ENCODE measurements at regions not wholly inside any gene's neighbourhood (a gene's known extent, or its start where the extent isn't known, plus 50 kb on each side); places are given as distances from the start of the nearest gene placed in this dataset.
"Not testable (repeated sequence)": the region's sequence is repeated elsewhere in the genome, so short reads cannot be mapped to it uniquely, and the experiment has no call there.

DNA sequence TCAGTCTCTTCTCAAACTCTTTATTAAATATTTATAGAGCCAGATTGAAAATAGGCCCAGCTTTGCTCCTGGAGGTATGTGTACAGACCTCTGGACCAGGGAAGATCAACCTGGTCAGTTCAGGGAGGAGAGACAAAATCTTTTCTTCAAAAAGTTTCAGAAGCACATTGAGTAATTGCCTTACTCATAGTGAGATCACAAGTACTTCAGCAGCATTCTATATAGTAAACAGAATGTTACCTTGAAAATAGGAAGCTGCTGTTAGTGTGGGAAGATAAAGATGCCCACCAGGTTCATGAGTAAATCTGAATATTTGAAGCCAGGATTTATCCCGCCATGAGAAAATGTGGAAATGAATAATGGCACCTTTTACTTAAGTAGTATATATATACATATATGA, 665.9 kb upstream of the CITED2 start:
- no peak for DNase-seq (ENCODE audit: low spot score)

DNA sequence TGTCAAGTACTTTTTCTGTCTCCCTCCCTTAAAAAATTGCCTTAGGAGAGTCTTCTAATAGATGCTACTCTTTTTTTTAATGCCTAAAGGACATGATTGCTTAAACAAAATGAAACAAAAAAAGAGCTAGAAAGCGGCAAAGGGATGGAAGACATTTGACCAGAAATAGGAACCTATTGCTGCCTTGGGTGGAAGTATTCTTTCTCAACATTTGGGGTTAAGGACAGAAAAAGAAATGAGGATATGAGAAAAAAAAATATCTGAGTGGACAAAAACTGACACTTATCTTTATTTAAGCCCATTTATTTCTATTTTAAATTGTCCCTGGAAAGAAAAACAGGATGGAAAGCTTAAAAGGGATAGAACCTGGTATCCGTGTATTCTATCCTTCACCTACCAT, 664.9 kb upstream of the CITED2 start:
- DNase-seq (ENCODE audit: low spot score), result no peak

DNA sequence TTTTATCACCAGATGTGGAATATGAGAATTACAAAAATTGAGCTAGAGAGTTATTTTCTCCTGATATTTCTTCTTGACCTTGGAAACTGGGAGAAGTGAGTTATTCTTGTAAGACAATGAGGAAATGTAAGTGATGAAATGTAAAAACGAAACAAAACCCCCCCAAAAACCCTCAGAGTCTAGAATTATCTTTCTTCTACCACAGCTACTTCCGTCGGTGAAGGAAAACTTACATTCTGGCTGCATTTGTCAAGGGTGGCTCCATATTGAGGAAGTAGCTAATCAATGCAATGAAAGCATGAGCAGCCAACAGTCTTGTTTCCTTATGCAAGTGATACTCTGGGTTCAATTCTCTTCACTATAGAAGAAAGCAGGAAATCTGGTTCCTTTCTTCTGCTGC, 661.7 kb upstream of the CITED2 start:
- no peak for DNase-seq (ENCODE audit: low spot score)

DNA sequence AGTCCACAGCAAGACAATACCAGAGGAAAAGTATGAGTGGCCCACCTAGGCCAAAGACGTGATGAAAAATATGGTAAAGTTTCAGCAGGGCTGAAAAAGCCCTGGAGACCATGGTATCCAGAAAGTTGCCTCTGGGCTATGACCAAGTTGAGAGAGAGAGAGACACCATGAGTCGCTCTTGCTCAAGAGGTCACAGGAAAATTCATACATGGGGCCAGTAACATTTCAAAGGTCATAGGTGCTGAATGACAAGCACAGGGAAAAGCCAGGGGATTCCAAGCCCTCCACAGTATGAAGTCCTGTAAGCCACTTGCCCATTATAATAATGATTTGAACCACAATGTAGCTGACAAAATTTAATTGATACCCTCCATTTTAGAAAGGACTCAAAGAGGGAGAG, 657.7 kb upstream of the CITED2 start:
- no peak for DNase-seq (ENCODE audit: low spot score)

DNA sequence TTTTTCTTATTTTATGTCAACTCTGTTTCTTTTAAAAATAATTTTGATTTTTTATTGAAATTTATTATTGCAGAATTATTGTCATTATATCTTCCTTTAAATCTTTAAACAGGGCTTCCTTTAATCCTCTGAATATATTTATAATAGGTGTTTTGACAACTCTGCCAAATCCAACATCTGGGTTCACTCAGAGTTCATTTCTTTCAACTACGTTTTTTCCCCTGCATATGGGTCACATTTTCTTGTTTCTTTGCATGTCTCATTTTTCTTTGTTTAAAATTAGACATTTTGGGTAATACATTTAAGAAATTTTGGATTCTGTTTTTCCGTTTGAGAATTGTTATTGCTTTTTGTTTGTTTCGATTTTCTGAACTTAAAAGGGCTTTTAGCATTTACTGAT, 655.1 kb upstream of the CITED2 start:
- DNase-seq (ENCODE audit: low spot score), result no peak

DNA sequence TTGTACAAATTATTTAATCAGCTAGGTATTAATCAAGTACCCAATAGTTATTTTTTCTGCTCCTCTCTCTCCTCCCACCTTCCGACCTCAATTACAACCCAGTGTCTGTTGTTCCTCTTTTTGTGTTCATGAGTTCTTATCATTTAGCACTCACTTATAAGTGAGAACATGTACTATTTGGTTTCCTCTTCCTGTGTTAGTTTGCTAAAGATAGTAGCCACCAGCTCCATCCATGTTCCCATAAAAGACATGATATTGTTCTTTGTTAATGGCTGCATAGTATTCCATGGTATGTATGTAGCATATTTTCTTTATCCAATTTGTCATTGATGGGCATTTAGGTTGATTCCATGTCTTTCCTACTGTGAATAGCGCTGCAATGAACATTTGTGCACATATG, 652.8 kb upstream of the CITED2 start:
- no peak for DNase-seq (ENCODE audit: low spot score)

DNA sequence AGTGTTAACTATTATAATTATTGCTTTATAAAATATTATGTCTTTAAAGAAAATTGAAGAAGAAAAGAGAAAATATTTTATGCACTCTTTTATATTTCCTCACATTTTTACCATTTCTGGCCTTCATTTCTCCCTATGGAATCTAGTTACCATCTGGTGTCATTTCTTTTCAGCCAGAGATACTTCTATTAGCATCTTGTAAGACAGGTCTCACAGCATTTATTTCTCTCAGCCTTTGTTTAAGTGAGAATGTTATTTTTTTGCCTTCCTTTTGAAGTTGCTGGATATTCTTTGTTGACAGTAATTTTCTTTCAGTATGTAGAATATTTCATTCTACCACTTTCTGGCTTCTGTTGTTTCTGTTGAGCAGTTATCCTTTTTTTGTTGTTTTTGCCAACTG, 652.1 kb upstream of the CITED2 start:
- DNase-seq (ENCODE audit: low spot score), result no peak

DNA sequence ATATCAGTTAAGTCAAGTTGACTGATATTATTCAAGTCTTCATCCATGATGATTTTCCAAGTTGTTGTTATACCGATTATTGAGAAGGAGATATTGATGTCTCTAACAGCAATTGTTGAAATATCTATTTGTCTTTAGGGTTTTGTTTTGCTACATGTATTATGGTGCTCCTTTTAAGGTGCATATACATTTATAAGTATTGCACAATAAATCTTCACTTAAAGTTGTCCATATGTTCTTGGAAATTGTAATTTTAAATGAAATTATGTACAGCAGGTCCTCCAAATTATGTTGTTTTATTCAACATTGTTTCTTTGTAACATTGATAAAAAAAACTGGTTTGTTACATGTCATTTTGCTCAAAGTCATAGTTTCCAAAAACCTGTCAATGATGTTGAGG, 650.7 kb upstream of the CITED2 start:
- no peak for DNase-seq (ENCODE audit: low spot score)

DNA sequence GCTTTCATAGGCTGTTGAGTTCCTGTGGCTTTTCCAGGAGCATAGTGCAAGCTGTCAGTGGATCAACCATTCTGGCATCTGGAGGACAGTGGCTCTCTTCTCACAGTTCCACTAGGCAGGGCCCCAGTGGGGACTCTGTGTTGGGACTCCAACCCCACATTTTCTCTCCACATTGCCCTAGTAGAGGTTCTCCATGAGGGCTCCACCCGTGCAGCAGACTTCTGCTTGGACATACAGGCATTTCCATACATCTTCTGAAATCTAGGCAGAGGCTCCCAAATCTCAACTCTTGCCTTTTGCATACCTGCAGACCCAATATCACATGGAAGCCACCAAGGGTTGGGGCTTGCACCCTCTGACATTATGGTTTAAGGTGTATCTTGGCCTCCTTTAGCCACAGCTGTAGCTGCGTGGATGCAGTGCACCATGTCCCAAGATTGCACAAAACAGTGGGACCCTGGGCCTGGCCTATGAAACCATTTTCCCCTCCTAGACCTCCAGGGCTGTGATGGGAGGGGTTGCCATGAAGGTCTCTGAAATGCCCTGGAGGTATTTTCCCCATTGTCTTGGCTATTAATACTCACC, 645.9 kb upstream of the CITED2 start:
- DNase-seq (ENCODE audit: low spot score), result no peak

DNA sequence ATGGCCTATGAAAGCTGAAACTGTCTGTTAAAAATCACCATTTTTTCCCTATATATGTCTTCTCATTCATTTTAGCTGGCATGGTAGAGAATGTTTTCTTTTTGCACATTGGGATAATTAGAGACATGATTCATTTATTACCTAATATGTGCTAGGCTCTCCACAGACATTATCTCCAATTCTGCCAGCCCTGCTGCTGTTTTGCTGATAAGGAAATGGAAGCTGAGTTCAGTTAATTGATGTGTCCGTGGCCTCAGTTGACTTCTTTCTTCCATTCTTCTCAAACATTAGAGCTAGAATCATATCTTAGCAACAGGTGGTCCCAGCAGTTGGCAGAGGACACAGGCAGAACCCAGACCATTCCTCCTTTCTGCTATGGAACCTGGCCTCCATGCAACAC, 644.1 kb upstream of the CITED2 start:
- DNase-seq (ENCODE audit: low spot score), result no peak

DNA sequence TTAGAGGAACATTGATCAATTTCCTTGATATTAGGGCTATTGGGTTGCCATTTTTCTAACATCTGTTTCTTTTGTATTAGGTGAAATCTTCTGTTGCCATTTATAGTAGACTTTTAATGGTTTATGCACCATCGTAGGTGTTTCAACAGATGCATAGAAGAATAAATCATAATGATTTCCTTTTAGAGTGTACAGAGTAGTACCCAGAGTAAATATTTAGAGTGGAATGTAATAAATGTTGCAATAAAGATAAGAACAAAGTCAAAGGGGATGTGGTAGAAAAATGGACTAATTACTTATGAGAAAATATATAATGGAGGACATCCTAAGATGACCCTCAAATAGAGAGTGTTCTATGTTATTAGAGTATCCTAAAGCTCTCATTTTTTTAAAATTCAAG, 643.0 kb upstream of the CITED2 start:
- DNase-seq (ENCODE audit: low spot score), result no peak

DNA sequence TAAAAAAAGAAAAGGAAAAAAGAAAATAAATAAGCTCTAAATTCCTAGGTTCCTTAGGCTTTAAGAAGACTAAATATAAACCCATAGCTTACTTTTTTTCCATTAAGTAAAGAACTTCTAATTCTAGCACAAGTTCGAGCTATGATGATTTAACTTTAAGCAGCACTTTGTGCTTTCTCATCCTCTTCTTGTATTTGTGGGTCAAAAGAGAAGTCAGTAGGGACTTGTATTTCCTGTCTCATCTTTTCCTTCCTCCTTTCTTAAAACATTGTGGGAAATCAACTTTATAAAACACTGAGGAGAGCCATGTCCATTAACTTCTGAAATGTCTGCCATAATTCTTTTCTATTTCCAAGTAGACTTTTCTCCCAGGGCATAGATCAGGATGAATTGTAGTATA, 637.7 kb upstream of the CITED2 start:
- DNase-seq (ENCODE audit: low spot score), result no peak

DNA sequence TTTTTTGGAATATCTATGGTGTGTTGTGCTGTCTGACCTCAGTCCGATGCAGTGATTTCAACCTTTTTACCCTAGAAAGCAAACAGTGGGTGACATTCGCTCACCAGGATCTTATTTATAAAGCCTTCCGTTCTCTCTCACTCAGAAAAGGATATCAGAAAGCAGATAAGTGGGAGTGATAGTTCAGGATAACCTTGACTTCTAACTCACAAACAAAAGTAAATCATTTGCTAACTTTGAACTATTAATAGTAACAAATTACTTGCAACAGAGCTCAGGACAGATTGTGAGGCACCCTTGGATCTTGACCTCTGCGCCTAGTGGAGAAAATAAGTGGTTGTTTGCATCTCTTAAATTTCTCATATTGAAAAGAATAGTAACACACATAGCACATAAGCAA, 637.1 kb upstream of the CITED2 start:
- no peak for DNase-seq (ENCODE audit: low spot score)

DNA sequence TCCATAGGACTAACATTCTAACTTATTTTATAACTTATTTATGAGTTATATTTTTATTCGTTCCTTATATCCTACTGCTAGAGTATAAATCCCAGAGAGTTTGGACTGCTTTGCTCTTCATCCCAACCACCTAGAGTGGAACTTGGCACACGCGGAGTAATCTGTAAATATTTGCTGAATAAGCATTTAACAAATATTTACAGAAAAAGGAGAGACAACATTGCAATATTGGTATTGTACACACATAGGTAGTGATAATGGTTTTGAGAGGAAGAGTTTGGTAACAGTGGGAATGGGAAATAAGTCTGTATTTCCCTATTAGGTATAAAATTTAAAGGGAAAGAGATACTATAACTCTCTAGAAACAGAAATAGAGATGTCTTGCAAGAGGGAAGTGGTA, 634.8 kb upstream of the CITED2 start:
- no peak for DNase-seq (ENCODE audit: low spot score)

DNA sequence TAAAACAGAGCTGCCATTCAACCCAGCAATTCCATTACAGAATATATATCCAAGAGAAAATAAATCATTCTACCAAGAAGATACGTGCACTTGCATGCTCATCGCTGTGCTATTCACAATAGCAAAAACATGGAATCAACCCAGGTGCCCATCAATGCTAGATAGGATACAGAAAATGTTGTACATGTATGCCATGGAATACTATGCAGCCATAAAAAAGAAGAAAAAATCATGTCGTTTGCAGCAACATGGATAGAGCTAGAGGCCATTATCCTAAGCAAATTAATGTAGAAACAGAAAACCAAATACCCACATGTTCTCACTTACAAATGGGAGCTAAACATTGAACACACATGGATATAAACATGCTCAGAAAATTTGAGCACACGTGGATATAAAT, 633.1 kb upstream of the CITED2 start:
- DNase-seq (ENCODE audit: low spot score), result no peak

DNA sequence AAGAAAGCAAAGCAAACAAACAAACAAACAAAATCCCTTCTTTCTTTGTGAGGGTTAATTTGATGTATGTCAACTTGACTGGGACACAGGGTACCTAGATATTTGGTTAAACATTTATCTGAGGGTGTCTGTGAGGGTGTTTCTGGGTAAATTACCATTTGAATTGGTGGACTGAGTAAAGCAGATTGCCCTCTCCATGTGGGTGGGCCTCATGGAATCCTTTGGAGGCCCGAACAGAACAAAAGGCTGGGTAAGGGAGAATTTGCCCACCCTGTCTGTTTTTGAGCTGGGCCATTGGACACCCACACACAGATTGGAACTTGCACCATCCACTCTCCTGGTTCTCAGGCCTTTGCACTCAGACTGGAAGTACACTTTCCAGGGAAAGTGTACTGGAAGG, 628.8 kb upstream of the CITED2 start:
- no peak for DNase-seq (ENCODE audit: low spot score)

DNA sequence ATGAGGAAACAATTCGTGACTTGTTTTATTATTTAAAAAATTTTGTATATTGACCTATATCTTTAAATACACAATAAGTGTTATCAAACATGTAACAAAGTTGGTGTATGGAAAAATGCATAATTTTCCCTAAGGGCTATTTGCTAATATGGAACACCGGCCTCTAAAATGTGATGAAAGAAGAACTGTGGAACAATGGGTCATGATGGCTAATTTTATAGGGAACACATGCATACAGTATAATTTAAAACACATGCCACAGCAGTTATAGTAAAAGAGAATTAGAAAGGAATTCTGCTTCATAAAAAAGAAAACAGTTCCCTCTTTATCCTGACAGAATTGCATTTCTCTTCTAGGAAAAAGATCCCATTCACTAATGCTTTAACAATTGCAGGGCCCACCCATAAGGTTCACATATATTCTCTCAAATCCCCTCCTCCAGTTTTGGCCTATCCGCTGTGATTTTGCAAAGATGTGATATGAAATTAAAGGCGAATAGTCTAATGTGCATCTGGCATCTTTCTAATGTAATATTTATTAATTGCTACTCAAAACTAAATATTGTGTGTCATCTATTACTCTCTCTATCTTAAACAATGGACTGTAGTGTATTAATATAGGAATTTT, 628.1 kb upstream of the CITED2 start:
- no peak for DNase-seq (ENCODE audit: low spot score)

DNA sequence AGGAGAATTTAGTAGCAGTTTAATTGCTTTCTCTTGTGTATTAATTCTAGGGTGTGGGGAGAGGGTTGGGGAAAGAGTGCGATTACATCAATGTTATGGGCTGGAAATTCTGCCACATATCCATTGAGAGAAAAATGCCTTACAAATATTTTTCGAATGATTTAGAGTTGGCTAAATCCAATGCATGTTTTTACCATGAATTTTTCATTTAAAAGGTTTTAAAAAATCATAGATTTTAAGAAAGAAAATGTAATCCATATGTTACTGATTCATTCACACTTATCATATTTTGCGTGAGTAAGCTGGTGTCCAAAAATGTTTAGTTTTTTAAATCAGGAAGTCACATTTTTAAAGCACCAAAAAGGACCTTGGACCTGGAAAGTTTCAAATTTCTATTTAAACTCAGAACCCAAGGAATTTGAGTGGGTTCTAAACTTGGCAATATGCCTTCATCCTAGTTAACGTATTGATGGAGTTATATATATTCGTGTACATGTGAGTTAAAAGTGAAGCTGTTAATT, 627.4 kb upstream of the CITED2 start:
- no peak for DNase-seq (ENCODE audit: low spot score)

DNA sequence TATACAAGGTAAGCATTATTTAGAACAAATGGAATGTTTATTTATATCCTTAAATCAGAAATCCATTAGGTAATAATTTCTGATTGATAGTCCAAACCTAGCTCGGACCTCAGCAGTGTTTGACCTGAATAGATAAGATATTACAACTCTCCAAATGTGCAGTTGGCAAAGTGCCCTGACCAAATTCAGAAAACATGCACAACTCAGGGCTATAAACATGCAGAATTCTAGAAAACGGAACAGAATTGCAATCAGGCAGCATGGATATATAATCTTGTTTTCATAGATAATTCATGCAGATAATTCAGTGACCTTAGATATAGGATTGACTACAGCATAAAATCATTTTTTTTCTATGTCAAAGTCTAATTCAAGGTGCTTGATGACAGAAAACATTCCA, 626.6 kb upstream of the CITED2 start:
- no peak for DNase-seq (ENCODE audit: low spot score)

DNA sequence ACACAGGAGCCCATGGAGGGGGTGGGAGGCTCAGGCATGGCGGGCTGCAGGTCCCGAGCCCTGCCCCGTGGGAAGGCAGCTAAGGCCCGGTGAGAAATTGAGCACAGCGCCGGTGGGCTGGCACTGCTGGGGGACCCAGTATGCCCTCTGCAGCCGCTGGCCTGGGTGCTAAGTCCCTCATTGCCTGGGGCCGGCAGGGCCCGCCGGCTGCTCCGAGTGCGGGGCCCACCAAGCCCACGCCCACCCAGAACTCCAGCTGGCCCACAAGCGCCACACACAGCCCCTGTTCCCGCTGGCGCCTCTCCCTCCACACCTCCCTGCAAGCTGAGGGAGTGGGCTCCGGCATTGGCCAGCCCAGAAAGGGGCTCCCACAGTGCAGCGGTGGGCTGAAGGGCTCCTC, 625.2 kb upstream of the CITED2 start:
- DNase-seq (ENCODE audit: low spot score), result not testable (repeated sequence)

DNA sequence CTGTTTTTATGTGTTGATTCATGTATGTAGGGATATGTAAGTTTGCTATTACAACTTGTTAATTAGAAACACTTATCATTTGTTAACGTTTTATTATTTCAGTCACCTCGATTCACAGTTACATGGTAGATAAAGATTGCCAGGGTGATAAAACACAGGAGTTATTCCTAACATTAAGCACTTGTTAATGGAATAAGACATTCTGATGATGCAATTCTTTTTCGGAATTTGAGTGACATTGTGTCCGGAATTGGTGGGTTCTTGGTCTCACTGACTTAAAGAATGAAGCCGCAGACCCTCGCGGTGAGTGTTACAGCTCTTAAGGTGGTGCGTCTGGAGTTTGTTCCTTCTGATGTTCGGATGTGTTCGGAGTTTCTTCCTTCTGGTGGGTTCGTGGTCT, 624.0 kb upstream of the CITED2 start:
- DNase-seq (ENCODE audit: low spot score), result not testable (repeated sequence)

DNA sequence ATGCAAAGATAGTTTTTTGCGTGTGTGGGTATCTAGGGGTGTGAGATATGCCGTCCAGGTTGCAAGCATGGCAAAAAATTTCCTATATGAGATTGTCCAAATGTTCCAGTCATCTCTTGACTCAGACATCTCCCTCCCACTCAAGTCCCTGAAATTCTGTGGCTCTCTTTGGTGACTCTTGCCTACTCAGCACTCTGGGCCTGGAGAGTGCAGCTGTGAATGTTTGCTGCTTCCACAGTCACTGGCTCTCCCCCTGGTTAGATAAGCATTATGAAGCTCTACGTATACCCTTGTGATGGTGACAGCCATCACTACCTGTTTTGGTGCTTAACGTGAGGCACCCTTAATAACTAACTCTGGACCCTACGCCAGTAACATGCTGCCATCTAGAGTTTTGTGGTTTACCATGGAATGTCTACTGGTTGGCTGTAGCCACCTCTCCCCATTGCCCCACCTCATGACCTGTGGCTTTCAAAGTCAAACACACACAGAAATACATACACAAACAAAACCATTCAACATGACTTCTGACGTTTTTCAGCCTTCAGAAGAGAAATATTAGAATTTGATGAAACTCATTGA, 621.9 kb upstream of the CITED2 start:
- no peak for DNase-seq (ENCODE audit: low spot score)

DNA sequence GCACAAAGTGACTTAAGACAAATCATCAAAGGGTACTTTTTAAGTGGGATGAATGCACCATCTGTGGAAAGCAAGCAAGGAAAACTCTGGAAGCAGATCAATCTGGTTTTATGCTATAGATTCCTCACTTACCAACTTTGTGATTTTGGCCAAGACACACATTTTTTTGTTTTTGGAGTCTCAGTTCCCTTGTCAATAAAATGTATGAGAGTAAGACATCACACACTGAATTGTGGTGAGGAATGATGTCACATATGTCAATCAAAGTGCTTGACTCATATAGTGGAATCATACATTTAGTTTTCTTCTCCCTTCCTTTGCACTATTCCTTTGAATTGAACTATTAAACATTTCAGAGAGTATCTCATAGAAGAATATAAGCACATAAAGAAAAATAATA, 620.5 kb upstream of the CITED2 start:
- no peak for DNase-seq (ENCODE audit: low spot score)

DNA sequence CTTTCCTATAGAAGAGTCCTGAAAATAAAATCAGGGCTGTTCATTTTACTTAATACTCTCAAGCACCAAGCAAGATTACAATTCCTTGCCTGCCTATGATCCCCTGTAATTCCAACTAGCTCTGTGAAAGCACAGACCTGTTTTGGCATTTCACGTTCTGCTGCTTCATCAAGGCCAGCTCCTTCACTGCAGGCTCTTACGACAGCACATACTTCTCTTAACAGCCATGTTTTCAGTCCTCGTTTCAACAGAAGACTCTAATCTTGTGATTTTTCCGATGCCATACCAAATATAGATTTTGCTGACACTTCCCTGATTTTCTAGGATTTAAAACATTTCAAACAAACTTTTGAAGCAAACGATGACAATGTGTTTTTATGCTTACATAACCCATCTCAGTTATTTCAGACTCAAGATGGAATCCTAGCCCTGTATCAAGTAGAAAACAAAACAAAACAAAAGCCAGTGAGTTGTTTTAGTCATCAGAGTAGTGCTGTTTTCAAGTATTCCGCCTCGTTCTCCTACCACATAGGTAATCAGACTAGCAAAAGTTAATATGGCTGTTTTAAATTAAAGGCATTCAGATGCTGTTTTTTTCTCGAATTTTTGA, 616.5 kb upstream of the CITED2 start:
- no peak for DNase-seq (ENCODE audit: low spot score)

Measured in kidney capillary endothelial cell (primary cell).